ENCODE measurements at regions not wholly inside any gene's neighbourhood (a gene's known extent, or its start where the extent isn't known, plus 50 kb on each side); places are given as distances from the start of the nearest gene placed in this dataset.

DNA sequence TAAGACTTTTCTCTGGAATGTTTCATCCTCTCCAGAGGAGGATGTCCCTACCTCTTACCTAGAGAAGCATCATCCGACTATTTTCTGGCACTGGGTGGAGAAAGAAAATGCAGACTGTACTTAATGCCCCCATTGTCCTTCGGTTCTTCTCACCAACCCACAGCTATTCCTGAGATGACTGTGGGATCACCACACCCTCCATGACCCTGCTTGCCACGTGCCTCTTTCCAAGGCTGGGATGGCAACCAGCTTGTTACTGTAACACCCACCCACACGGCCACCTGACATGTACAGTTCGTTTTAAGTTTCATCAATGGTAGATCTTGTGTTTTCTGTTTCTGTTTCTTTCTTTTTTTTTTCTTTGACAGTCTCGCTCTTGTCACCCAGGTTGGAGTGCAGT lies 365.2 kb downstream of the FBXO15 start:
- Histone ChIP-seq H3K27me3 (no peaks in the 10 kb centered on the region), H3K9me3 (no peaks in the 10 kb centered on the region), H3K4me1 (no peaks in the 10 kb centered on the region), H3K4me3 (no peak overlapping the region), H3K36me3 (no peaks in the 10 kb centered on the region), H3K27ac (no peak overlapping the region)
- WGBS, 2 donors (ENCODE audit: low coverage in 1 of 2): 63 to 76% methylated on average over 5 to 6 of the region's 6 CpGs
- intact Hi-C loops (cut with DNase I; ENCODE audit: low total_unique reads): no loop called here
- no peak for DNase-seq
- in situ Hi-C loops (cut with MboI; ENCODE audit: low pct_ligation_motif_present in 1 of 4, low pct_unique_long_range_greater_than_20kb in 1 of 4, low sequenced_read_pairs in 3 of 4): no loop called here
- TF ChIP-seq, protein P1, sequence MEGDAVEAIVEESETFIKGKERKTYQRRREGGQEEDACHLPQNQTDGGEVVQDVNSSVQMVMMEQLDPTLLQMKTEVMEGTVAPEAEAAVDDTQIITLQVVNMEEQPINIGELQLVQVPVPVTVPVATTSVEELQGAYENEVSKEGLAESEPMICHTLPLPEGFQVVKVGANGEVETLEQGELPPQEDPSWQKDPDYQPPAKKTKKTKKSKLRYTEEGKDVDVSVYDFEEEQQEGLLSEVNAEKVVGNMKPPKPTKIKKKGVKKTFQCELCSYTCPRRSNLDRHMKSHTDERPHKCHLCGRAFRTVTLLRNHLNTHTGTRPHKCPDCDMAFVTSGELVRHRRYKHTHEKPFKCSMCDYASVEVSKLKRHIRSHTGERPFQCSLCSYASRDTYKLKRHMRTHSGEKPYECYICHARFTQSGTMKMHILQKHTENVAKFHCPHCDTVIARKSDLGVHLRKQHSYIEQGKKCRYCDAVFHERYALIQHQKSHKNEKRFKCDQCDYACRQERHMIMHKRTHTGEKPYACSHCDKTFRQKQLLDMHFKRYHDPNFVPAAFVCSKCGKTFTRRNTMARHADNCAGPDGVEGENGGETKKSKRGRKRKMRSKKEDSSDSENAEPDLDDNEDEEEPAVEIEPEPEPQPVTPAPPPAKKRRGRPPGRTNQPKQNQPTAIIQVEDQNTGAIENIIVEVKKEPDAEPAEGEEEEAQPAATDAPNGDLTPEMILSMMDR (IDR thresholded peaks at IDR 0.05): no peak
- no peak for TF ChIP-seq EP300 (IDR thresholded peaks at IDR 0.05; ENCODE audit: low read depth)

DNA sequence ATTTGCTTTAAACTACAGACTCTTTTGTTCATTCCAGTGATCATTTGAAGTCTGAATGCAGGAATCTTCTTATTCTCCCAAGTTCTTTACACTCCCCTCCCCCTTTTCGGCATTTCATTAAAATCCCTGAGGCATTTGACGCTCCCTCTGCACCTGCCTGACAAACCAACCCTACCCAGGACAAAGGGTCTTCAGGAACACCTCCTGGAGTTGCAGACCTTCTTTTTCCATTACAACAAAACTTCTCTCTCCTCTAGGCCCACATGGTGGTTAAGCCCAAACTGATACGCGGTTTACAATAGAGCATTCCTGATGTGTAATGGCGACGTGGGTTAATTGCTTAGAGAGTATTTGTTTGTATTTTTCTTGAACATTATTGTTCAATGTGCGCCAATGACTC lies 367.4 kb downstream of the FBXO15 start:
- Histone ChIP-seq H3K27ac (no peak overlapping the region), H3K9me3 (no peaks in the 10 kb centered on the region), H3K27me3 (no peaks in the 10 kb centered on the region), H3K36me3 (no peaks in the 10 kb centered on the region), H3K4me3 (no peak overlapping the region), H3K4me1 (no peaks in the 10 kb centered on the region)
- intact Hi-C loops (cut with DNase I; ENCODE audit: low total_unique reads) (no loop called here), in situ Hi-C loops (cut with MboI; ENCODE audit: low pct_ligation_motif_present in 1 of 4, low pct_unique_long_range_greater_than_20kb in 1 of 4, low sequenced_read_pairs in 3 of 4) (no loop called here)
- TF ChIP-seq, protein P1 (IDR thresholded peaks at IDR 0.05): no peak
- no peak for TF ChIP-seq POLR2A (IDR thresholded peaks at IDR 0.05)
- no peak for DNase-seq
- 63 to 79% methylated on average over 7 of the region's 7 CpGs for WGBS, 2 donors (ENCODE audit: low coverage in 1 of 2)

DNA sequence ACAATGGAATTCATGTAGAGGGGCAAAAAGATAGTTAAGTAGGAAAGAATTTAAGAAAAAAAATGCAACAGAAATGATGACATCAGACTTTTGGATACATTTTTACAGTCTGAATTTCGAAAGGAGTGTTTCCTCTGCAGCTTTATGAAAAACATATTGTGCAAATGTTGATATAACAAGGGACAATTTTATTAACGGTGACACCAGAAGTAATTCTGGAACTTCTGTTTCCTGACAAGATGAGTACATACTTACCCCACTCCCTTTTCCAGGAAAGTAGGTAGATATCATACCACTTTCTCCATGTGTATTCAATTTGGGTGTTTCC lies 369.6 kb downstream of the FBXO15 start:
- TF ChIP-seq POLR2A (IDR thresholded peaks at IDR 0.05): no peak
- no peak for TF ChIP-seq POLR2AphosphoS5 (IDR thresholded peaks at IDR 0.05)
- no peak for TF ChIP-seq EP300 (IDR thresholded peaks at IDR 0.05; ENCODE audit: low read depth)
- TF ChIP-seq, protein P1 (IDR thresholded peaks at IDR 0.05): no peak
- Histone ChIP-seq H3K4me1 (no peaks in the 10 kb centered on the region), H3K4me3 (no peak overlapping the region), H3K36me3 (no peaks in the 10 kb centered on the region), H3K27ac (no peak overlapping the region), H3K9me3 (no peaks in the 10 kb centered on the region), H3K27me3 (no peaks in the 10 kb centered on the region)
- in situ Hi-C loops (cut with MboI; ENCODE audit: low pct_ligation_motif_present in 1 of 4, low pct_unique_long_range_greater_than_20kb in 1 of 4, low sequenced_read_pairs in 3 of 4) (no loop called here), intact Hi-C loops (cut with DNase I; ENCODE audit: low total_unique reads) (no loop called here)
- DNase-seq: no peak
- WGBS, 2 donors (ENCODE audit: low coverage in 1 of 2): 12 to 45% methylated on average over 2 of the region's 2 CpGs

DNA sequence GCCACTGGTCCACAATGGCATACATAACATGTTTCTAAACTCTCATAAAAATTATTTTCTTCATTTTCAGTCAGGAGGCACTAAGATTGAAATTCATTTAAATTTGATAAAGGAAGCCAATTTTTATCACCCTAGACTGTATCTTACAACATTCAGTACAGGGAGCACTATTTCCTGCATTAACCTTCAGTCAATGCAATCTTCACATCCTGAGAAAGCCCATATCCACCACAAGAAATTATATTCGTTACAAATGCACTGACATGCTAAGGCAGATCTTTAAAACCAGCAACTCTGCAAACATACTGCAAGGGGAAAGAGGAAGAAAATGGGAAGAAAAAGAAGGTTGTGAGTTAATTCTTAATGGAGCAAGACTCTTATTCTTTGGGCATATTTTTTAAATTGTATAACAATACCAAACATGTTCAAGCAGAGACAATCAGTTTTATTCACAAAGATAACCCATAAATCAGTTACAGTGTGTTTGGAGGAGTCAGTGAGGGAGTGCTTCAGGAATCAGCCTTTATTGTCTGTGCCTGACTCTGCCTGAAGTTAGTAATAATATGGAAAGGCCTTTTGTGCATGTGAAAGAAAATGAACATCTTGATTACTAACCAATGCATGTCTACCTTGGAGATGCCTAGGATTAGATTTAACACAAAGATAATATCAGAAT lies 370.1 kb downstream of the FBXO15 start:
- H3K4me1 ChIP-seq: no peaks in the 10 kb centered on the region
- TF ChIP-seq EP300 (IDR thresholded peaks at IDR 0.05; ENCODE audit: low read depth): no peak
- WGBS, 2 donors (ENCODE audit: low coverage in 1 of 2): 52 to 60% methylated on average over 1 of the region's 1 CpG
- no peak overlapping the region for H3K4me3 ChIP-seq
- in situ Hi-C loops (cut with MboI; ENCODE audit: low pct_ligation_motif_present in 1 of 4, low pct_unique_long_range_greater_than_20kb in 1 of 4, low sequenced_read_pairs in 3 of 4): no loop called here
- no peak for DNase-seq
- H3K27ac ChIP-seq: no peak overlapping the region
- no peaks in the 10 kb centered on the region for H3K9me3 ChIP-seq
- no peaks in the 10 kb centered on the region for H3K36me3 ChIP-seq
- intact Hi-C loops (cut with DNase I; ENCODE audit: low total_unique reads): no loop called here
- no peaks in the 10 kb centered on the region for H3K27me3 ChIP-seq

DNA sequence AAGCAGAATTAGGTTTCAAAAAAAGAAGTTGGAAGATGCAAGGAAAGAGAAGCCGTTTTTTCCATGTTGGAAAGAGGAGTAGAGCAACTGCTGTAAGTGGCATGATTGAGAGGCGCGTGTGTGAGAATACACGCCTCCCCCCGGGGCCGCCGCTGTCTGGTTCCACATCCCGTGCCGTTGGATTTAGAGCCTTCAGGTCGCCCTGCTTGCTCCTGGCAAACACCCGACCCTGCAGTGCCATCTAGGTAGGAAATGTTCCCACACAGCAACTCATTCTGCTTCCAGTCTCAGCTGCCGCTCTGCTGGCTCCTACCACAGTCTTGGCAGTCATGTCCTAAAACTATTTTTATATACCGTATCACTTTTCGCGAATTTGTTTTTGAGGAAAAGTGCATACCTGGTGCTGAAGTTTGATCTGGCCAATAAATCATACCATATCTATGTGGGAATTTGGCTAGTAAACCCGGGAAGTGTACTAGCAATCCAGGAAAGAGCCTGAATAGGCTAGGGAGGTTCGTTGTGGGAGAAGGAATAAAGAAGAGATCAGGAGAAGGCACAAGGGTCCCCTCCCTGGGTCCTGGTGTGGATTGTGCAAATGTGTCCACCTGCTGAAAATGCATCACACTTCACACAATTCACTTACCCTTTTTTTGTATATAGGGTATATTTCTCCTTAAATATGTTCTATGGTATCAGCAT lies 372.7 kb downstream of the FBXO15 start:
- 64 to 80% methylated on average over 9 to 17 of the region's 17 CpGs for WGBS, 2 donors (ENCODE audit: low coverage in 1 of 2)
- intact Hi-C loops (cut with DNase I; ENCODE audit: low total_unique reads) (no loop called here), in situ Hi-C loops (cut with MboI; ENCODE audit: low pct_ligation_motif_present in 1 of 4, low pct_unique_long_range_greater_than_20kb in 1 of 4, low sequenced_read_pairs in 3 of 4) (no loop called here)
- H3K4me3 ChIP-seq: no peak overlapping the region
- TF ChIP-seq EP300 (IDR thresholded peaks at IDR 0.05; ENCODE audit: low read depth): no peak
- TF ChIP-seq POLR2AphosphoS5 (IDR thresholded peaks at IDR 0.05): no peak
- TF ChIP-seq POLR2A (IDR thresholded peaks at IDR 0.05): no peak
- TF ChIP-seq, protein P1 (IDR thresholded peaks at IDR 0.05): no peak
- H3K27me3 ChIP-seq: no peaks in the 10 kb centered on the region
- no peaks in the 10 kb centered on the region for H3K4me1 ChIP-seq
- no peaks in the 10 kb centered on the region for H3K9me3 ChIP-seq
- DNase-seq: no peak
- H3K27ac ChIP-seq: no peak overlapping the region
- no peaks in the 10 kb centered on the region for H3K36me3 ChIP-seq

Measured in transverse colon (tissue), 4 donors.